Peyer's patch (tissue), 4 donors: ENCODE measurements at regions not wholly inside any gene's neighbourhood (a gene's known extent, or its start where the extent isn't known, plus 50 kb on each side); places are given as distances from the start of the nearest gene placed in this dataset.

Experiments used
- POLR2A ChIP-seq, 2 donors: fragments of 450-650 bp; IDR thresholded peaks; one replicate each; pipeline ENCODE4 v1.5.1; 2017; ENCODE audit warnings: antibody characterized with exemption in 2 of 2, mild to moderate bottlenecking in 2 of 2, moderate library complexity in 2 of 2
- TF ChIP-seq, protein P1 (sequence below), 6 experiments: fragments of 450-650 bp in 4 of 6; fragments of 200-600 bp in 2 of 6; sonication (generic) in 1 of 6; IDR thresholded peaks; one replicate each; pipeline ENCODE4 v1.5.1; 2017 to 2019; ENCODE audit warnings: antibody characterized with exemption in 6 of 6, mild to moderate bottlenecking in 3 of 6, moderate library complexity in 1 of 6

DNA sequence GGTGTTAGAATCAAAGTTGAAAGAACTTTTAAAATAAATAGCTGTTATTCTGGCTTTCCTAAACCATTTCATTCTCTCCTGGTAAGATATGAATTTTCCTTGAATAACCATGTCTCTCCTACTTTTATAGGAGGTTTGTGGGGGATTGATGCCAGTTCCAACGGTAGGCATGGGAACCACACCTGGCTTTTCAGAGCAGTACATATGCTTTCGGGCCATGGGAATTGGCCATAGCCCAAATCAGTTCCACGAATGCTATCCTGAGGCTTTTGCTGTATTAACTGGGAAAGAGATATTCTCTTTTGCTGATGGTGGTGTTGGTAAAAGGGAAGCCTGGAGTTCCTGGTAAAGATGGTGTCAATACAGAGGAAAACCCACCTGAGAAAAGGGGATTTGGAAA is 396.2 kb upstream of the ZNF385D start:
- TF ChIP-seq, protein P1, sequence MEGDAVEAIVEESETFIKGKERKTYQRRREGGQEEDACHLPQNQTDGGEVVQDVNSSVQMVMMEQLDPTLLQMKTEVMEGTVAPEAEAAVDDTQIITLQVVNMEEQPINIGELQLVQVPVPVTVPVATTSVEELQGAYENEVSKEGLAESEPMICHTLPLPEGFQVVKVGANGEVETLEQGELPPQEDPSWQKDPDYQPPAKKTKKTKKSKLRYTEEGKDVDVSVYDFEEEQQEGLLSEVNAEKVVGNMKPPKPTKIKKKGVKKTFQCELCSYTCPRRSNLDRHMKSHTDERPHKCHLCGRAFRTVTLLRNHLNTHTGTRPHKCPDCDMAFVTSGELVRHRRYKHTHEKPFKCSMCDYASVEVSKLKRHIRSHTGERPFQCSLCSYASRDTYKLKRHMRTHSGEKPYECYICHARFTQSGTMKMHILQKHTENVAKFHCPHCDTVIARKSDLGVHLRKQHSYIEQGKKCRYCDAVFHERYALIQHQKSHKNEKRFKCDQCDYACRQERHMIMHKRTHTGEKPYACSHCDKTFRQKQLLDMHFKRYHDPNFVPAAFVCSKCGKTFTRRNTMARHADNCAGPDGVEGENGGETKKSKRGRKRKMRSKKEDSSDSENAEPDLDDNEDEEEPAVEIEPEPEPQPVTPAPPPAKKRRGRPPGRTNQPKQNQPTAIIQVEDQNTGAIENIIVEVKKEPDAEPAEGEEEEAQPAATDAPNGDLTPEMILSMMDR (IDR thresholded peaks at IDR 0.05): no peak
- TF ChIP-seq POLR2A (IDR thresholded peaks at IDR 0.05): no peak
